Vagina (tissue), 2 donors: ENCODE measurements at regions not wholly inside any gene's neighbourhood (a gene's known extent, or its start where the extent isn't known, plus 50 kb on each side); places are given as distances from the start of the nearest gene placed in this dataset.

ENCODE experiments used
- POLR2AphosphoS5 ChIP-seq, 2 donors: sonication (generic); formaldehyde crosslinking; IDR thresholded peaks; one replicate each; pipeline ENCODE4 v1.9.0; 2017; ENCODE audit warnings: antibody characterized with exemption in 2 of 2, mild to moderate bottlenecking in 2 of 2, low read depth in 1 of 2; ENCODE audit not compliant: insufficient read depth in 1 of 2
- TF ChIP-seq, protein P1 (sequence below), 3 experiments: fragments of 450-650 bp in 2 of 3; fragments of 200-600 bp in 1 of 3; sonication (generic) in 1 of 3; IDR thresholded peaks; one replicate each; pipeline ENCODE4 v1.5.1; 2017 to 2019; ENCODE audit warnings: antibody characterized with exemption in 3 of 3, mild to moderate bottlenecking in 2 of 3, moderate library complexity in 2 of 3

GRCh38 chr5:74382987-74383593 is 257.4 kb downstream of the ENC1 start:
- no peak for TF ChIP-seq POLR2AphosphoS5 (IDR thresholded peaks at IDR 0.05; ENCODE audit: insufficient read depth in 1 of 2, low read depth in 1 of 2)
- TF ChIP-seq, protein P1, sequence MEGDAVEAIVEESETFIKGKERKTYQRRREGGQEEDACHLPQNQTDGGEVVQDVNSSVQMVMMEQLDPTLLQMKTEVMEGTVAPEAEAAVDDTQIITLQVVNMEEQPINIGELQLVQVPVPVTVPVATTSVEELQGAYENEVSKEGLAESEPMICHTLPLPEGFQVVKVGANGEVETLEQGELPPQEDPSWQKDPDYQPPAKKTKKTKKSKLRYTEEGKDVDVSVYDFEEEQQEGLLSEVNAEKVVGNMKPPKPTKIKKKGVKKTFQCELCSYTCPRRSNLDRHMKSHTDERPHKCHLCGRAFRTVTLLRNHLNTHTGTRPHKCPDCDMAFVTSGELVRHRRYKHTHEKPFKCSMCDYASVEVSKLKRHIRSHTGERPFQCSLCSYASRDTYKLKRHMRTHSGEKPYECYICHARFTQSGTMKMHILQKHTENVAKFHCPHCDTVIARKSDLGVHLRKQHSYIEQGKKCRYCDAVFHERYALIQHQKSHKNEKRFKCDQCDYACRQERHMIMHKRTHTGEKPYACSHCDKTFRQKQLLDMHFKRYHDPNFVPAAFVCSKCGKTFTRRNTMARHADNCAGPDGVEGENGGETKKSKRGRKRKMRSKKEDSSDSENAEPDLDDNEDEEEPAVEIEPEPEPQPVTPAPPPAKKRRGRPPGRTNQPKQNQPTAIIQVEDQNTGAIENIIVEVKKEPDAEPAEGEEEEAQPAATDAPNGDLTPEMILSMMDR (IDR thresholded peaks at IDR 0.05), result no peak
